ENCODE measurements at regions not wholly inside any gene's neighbourhood (a gene's known extent, or its start where the extent isn't known, plus 50 kb on each side); places are given as distances from the start of the nearest gene placed in this dataset.
"Not testable (repeated sequence)": the region's sequence is repeated elsewhere in the genome, so short reads cannot be mapped to it uniquely, and the experiment has no call there.

DNA sequence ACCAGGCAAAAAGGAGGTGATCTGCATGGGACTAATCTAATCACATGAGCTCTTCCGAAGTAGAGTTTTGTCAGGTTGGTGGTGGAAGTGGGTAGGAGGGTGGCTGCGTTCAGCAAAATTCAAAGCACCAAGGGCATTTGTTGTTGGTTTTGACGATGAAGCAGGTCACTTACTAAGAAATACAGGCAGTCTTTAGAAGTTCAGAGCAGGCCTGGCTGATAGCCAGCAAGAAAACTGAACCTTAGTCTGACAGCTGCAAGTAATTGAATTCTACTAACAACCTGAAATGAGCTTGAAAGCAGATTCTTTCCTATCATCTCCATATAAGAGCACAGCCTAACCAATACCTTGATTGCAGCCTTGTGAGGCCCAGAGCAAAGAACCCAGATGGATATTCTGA lies 505.8 kb downstream of the KLHL13 start:
- ATAC-seq = no peak
- no peaks in the 10 kb centered on the region for H3K4me1 Mint-ChIP-seq (ENCODE audit: low read depth)
- H3K4me3 Mint-ChIP-seq = no peak overlapping the region
- H3K27me3 Mint-ChIP-seq (ENCODE audit: low read depth) = no peaks in the 10 kb centered on the region
- DNase-seq = no peak
- H3K9me3 Mint-ChIP-seq = peaks cover 4% of the 10 kb centered on the region
- no peaks in the 10 kb centered on the region for H3K36me3 Mint-ChIP-seq (ENCODE audit: insufficient read depth)

DNA sequence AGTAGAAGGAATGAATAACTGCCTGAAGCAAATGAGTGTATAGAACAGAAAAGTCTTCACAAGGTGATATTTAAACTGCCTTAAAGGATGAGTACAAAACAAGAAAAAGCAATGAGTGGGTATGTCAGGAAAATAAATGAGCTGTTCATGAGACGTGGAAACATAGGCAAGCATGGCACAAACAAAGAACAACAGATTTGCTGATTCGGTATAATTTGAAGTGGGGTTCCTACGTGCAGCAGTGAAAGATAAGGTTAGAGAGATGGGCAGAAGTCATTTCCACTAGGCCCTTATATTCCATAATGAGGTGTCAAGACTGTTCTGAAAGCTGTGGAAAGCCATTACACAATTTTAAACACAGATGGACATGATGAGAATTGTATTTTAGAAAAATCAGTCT lies 506.6 kb downstream of the KLHL13 start:
- DNase-seq (no peak), ATAC-seq (no peak)
- Mint-ChIP-seq H3K4me1 (ENCODE audit: low read depth) (no peaks in the 10 kb centered on the region), H3K4me3 (no peak overlapping the region), H3K27me3 (ENCODE audit: low read depth) (no peaks in the 10 kb centered on the region), H3K9me3 (peaks cover 4% of the 10 kb centered on the region), H3K36me3 (ENCODE audit: insufficient read depth) (no peaks in the 10 kb centered on the region)

DNA sequence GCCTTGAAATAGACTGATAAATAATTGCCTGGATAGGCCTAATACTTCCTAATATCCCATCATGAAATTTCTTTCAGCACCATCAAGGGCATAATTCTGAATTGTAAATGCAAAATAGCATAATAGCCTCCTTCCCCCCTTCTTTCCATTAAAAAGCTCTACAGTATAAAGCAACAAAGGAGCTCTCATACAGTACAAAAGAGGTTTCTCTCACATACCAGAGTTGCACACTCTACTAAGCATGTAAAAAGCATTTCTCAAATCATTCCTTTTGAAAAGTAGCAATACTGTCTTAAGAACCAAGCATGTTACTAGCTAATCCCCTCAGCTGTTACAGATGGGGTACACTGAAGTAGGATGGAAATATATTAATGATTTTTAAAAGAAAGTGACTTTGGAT lies 509.0 kb downstream of the KLHL13 start:
- no peak overlapping the region for H3K4me3 Mint-ChIP-seq
- no peaks in the 10 kb centered on the region for H3K36me3 Mint-ChIP-seq (ENCODE audit: insufficient read depth)
- no peaks in the 10 kb centered on the region for H3K4me1 Mint-ChIP-seq (ENCODE audit: low read depth)
- H3K27me3 Mint-ChIP-seq (ENCODE audit: low read depth) = no peaks in the 10 kb centered on the region
- no peak for ATAC-seq
- H3K9me3 Mint-ChIP-seq = no peaks in the 10 kb centered on the region
- no peak for DNase-seq

GRCh38 chrX:117606101-117606500 lies 510.5 kb downstream of the KLHL13 start:
- H3K27me3 Mint-ChIP-seq (ENCODE audit: low read depth); H3K4me3 Mint-ChIP-seq; DNase-seq; H3K9me3 Mint-ChIP-seq; ATAC-seq; H3K4me1 Mint-ChIP-seq (ENCODE audit: low read depth); H3K36me3 Mint-ChIP-seq (ENCODE audit: insufficient read depth): not testable (repeated sequence)

GRCh38 chrX:117570160-117570559 lies 546.5 kb downstream of the KLHL13 start:
- peaks cover 6% of the 10 kb centered on the region for H3K9me3 Mint-ChIP-seq
- DNase-seq (no peak), ATAC-seq (no peak)
- no peak overlapping the region for H3K4me3 Mint-ChIP-seq
- no peaks in the 10 kb centered on the region for H3K27me3 Mint-ChIP-seq (ENCODE audit: low read depth)
- H3K36me3 Mint-ChIP-seq (ENCODE audit: insufficient read depth) = no peaks in the 10 kb centered on the region
- no peaks in the 10 kb centered on the region for H3K4me1 Mint-ChIP-seq (ENCODE audit: low read depth)

- Mint-ChIP-seq H3K4me1 (ENCODE audit: low read depth) (no peaks in the 10 kb centered on the region), H3K9me3 (peaks cover 12% of the 10 kb centered on the region), H3K36me3 (ENCODE audit: insufficient read depth) (no peaks in the 10 kb centered on the region), H3K27me3 (ENCODE audit: low read depth) (no peaks in the 10 kb centered on the region), H3K4me3 (no peak overlapping the region)
- DNase-seq (no peak), ATAC-seq (no peak)
These were observed 548.4 kb downstream of the KLHL13 start for GRCh38 chrX:117568238-117568637.

- ATAC-seq (no peak), DNase-seq (no peak)
- Mint-ChIP-seq H3K36me3 (ENCODE audit: insufficient read depth) (no peaks in the 10 kb centered on the region), H3K9me3 (no peaks in the 10 kb centered on the region), H3K4me1 (ENCODE audit: low read depth) (no peaks in the 10 kb centered on the region), H3K27me3 (ENCODE audit: low read depth) (no peaks in the 10 kb centered on the region), H3K4me3 (no peak overlapping the region)
These were observed 572.7 kb downstream of the KLHL13 start for GRCh38 chrX:117543885-117544284.

DNA sequence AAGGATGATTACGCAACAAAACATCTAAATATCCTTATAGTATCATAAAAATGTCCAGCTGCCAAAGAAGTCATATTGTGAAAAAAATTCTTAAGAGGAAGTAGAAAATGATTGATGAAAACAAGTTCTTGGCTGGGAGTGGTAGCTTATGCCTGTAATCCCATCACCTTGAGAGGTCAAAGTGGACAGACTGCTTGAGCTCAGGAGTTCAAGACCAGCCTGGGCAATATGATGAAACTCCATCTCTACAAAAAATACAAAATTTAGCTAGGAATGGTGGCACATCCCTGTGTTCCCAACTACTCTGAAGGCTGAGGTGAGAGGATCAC lies 577.6 kb downstream of the KLHL13 start:
- ATAC-seq (no peak), DNase-seq (no peak)
- H3K27me3 Mint-ChIP-seq (ENCODE audit: low read depth) = no peaks in the 10 kb centered on the region
- no peaks in the 10 kb centered on the region for H3K4me1 Mint-ChIP-seq (ENCODE audit: low read depth)
- no peaks in the 10 kb centered on the region for H3K36me3 Mint-ChIP-seq (ENCODE audit: insufficient read depth)
- no peak overlapping the region for H3K4me3 Mint-ChIP-seq
- no peaks in the 10 kb centered on the region for H3K9me3 Mint-ChIP-seq

DNA sequence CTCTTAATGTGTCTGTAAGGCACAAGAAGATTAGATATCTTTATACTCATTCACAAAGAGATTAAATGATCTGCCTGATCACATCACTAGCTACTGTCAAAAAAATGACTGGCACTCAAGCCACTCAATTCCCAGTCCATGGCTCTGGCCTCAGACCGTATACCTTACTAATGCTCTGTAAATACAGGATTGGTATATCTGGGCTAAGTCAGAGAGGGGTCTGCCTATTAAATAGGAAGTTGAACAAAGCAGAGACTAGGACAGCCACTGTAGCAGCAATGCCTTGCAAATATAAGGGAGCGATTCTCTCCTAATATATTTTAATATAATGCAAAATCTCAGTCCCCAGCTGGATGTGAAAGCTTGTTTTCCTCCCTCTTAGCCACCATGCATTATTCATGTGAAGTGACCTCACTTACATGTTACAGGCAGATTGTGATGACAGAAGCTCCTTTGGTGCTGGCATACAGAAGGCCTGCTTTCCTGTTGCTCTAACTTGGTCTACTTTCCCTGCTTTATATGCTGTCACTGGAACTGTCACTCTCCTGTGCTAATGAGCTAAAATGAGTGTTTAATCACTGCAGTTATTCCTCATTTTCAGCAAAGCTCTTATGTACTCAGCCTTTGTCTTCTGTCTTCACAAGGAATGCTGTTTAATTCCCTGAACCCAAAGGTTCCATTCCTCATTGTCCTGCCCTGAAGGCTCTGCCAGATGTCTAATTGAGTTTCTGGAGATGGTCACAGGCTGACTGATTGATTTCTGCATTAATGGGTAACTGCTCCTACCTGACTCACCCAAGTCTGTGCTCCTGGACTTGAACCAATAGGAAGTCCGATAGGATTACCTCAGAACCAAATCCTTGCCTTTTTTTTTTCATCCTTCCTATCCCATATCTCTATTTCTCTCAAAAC lies 578.2 kb downstream of the KLHL13 start:
- Mint-ChIP-seq H3K36me3 (ENCODE audit: insufficient read depth) (no peaks in the 10 kb centered on the region), H3K4me3 (no peak overlapping the region), H3K9me3 (no peaks in the 10 kb centered on the region), H3K4me1 (ENCODE audit: low read depth) (no peaks in the 10 kb centered on the region), H3K27me3 (ENCODE audit: low read depth) (no peaks in the 10 kb centered on the region)
- ATAC-seq (no peak), DNase-seq (no peak)

- H3K4me3 Mint-ChIP-seq = no peak overlapping the region
- no peak for ATAC-seq
These were observed 584.3 kb downstream of the KLHL13 start for GRCh38 chrX:117532339-117532738.

GRCh38 chrX:117522725-117523700 lies 593.6 kb downstream of the KLHL13 start:
- H3K4me3 Mint-ChIP-seq = no peak overlapping the region
- no peak for ATAC-seq
- no peaks in the 10 kb centered on the region for H3K9me3 Mint-ChIP-seq
- H3K27me3 Mint-ChIP-seq (ENCODE audit: low read depth) = no peaks in the 10 kb centered on the region
- H3K4me1 Mint-ChIP-seq (ENCODE audit: low read depth) = no peaks in the 10 kb centered on the region
- no peaks in the 10 kb centered on the region for H3K36me3 Mint-ChIP-seq (ENCODE audit: insufficient read depth)
- DNase-seq = no peak

More at GRCh38 chrX:117532339-117532738, 584.3 kb downstream of the KLHL13 start:
- Mint-ChIP-seq H3K9me3 (no peaks in the 10 kb centered on the region), H3K4me1 (ENCODE audit: low read depth) (no peaks in the 10 kb centered on the region), H3K36me3 (ENCODE audit: insufficient read depth) (no peaks in the 10 kb centered on the region), H3K27me3 (ENCODE audit: low read depth) (no peaks in the 10 kb centered on the region)
- no peak for DNase-seq

GRCh38 chrX:117517994-117518393 lies 598.6 kb downstream of the KLHL13 start:
- no peaks in the 10 kb centered on the region for H3K9me3 Mint-ChIP-seq

GRCh38 chrX:117511379-117511778 lies 605.2 kb downstream of the KLHL13 start:
- H3K36me3 Mint-ChIP-seq (ENCODE audit: insufficient read depth) = no peaks in the 10 kb centered on the region
- no peaks in the 10 kb centered on the region for H3K9me3 Mint-ChIP-seq
- no peak for ATAC-seq
- DNase-seq = no peak
- no peaks in the 10 kb centered on the region for H3K27me3 Mint-ChIP-seq (ENCODE audit: low read depth)
- no peaks in the 10 kb centered on the region for H3K4me1 Mint-ChIP-seq (ENCODE audit: low read depth)
- no peak overlapping the region for H3K4me3 Mint-ChIP-seq

More at GRCh38 chrX:117517994-117518393, 598.6 kb downstream of the KLHL13 start:
- Mint-ChIP-seq H3K4me1 (ENCODE audit: low read depth) (no peaks in the 10 kb centered on the region), H3K4me3 (no peak overlapping the region), H3K36me3 (ENCODE audit: insufficient read depth) (no peaks in the 10 kb centered on the region), H3K27me3 (ENCODE audit: low read depth) (no peaks in the 10 kb centered on the region)
- DNase-seq = no peak
- no peak for ATAC-seq

- DNase-seq (no peak), ATAC-seq (no peak)
- Mint-ChIP-seq H3K4me3 (no peak overlapping the region), H3K36me3 (ENCODE audit: insufficient read depth) (no peaks in the 10 kb centered on the region), H3K9me3 (no peaks in the 10 kb centered on the region), H3K27me3 (ENCODE audit: low read depth) (no peaks in the 10 kb centered on the region), H3K4me1 (ENCODE audit: low read depth) (no peaks in the 10 kb centered on the region)
These were observed 606.2 kb downstream of the KLHL13 start for GRCh38 chrX:117510453-117510852.
